HG02885 (cell line): ENCODE measurements at regions not wholly inside any gene's neighbourhood (a gene's known extent, or its start where the extent isn't known, plus 50 kb on each side); places are given as distances from the start of the nearest gene placed in this dataset.
"Not testable (repeated sequence)": the region's sequence is repeated elsewhere in the genome, so short reads cannot be mapped to it uniquely, and the experiment has no call there.

ENCODE experiments used
- ATAC-seq: cut with Tn5 transposase; IDR thresholded peaks from one replicate; pipeline ENCODE4 v1.9.1; 2021; ENCODE audit warnings: mild to moderate bottlenecking; ENCODE audit not compliant: unreplicated experiment, poor library complexity

- not testable (repeated sequence) for ATAC-seq
These were observed 75.4 kb upstream of the FAN1 start for GRCh38 chr15:30828304-30828639.

- ATAC-seq, result no peak
These were observed 72.8 kb upstream of the FAN1 start for GRCh38 chr15:30830961-30831360.

- ATAC-seq, result not testable (repeated sequence)
These were observed 70.3 kb upstream of the FAN1 start for GRCh38 chr15:30833379-30833778.

GRCh38 chr15:30841639-30842038 lies 62.1 kb upstream of the FAN1 start:
- not testable (repeated sequence) for ATAC-seq

- peak; percentile 100 for ATAC-seq
These were observed 60.8 kb upstream of the FAN1 start for GRCh38 chr15:30842798-30843472.

GRCh38 chr15:30845536-30845935 lies 58.2 kb upstream of the FAN1 start:
- not testable (repeated sequence) for ATAC-seq
